GM23248 (cell line): ENCODE measurements at regions not wholly inside any gene's neighbourhood (a gene's known extent, or its start where the extent isn't known, plus 50 kb on each side); places are given as distances from the start of the nearest gene placed in this dataset.

ENCODE experiments used
- EZH2 ChIP-seq: fragments of 200-600 bp; sonication (generic); IDR thresholded peaks from 2 replicates; pipeline ENCODE4 v1.6.1; 2018; ENCODE audit warnings: antibody characterized with exemption, mild to moderate bottlenecking; ENCODE audit not compliant: insufficient read depth, poor library complexity, severe bottlenecking
- EZH2phosphoT487 ChIP-seq: fragments of 200-600 bp; sonication (generic); IDR thresholded peaks from 2 replicates; pipeline ENCODE4 v1.6.1; 2018; ENCODE audit warnings: antibody characterized with exemption, moderate library complexity, mild to moderate bottlenecking, low read depth; ENCODE audit not compliant: insufficient read depth

DNA sequence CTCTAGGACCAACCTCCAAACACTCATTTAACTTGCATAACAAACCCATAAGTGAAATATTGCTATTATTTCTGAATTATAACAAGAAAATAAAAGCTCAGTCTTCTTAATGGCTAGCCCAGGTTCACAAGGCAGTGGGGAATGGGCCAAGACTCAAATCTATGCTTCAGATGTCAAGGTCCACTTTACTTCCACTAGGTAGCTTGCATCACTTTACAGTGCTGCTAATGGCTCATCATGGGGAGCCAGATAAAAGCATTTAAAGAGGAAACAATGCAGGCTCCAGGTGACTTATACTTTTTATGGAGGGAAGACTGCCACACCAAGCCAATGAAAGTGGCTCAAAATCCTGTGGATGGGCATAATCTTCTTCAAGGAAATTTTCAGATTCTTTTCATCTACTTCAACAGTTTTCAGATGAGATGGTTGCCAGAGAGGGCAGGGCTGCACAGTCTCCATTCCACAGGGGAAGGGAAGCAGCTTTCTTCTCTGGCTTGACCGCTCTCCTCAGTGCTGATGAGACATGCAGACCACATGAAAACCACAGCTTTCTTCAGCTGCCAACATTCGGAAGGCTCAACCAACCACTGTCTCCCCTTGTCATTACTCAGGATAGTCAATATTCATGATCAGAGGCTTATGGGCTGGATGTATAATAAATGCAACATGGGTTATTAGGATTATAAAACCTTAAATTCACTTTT is 361.9 kb upstream of the MEX3C start:
- TF ChIP-seq EZH2 (no peak), EZH2phosphoT487 (no peak)
